Astrocyte (in vitro differentiated cells and primary cell): ENCODE measurements at regions not wholly inside any gene's neighbourhood (a gene's known extent, or its start where the extent isn't known, plus 50 kb on each side); places are given as distances from the start of the nearest gene placed in this dataset.

Experiments used
- DNase-seq: peaks from one replicate; pipeline ENCODE4 v3.0.0-alpha.2; 2010; ENCODE audit warnings: low read depth
- FAIRE-seq: peaks from 2 replicates; lab custom pipeline; 2011; peaks lifted over from hg19 to GRCh38; lab: Jason Lieb, UNC
- H2AFZ ChIP-seq: 2 replicates; pipeline ENCODE4 v1.6.0; 2012; ENCODE audit warnings: low read depth, low read length, inconsistent platforms
- H3K27ac ChIP-seq: 2 replicates; pipeline ENCODE4 v1.5.1; 2011; ENCODE audit warnings: low read depth, low read length, inconsistent platforms
- H3K27me3 ChIP-seq: 2 replicates; pipeline ENCODE4 v1.6.0; 2011; ENCODE audit warnings: low read length, inconsistent platforms; ENCODE audit not compliant: insufficient read depth
- H3K36me3 ChIP-seq: 2 replicates; pipeline ENCODE4 v1.5.1; 2011; ENCODE audit warnings: low read length, inconsistent platforms; ENCODE audit not compliant: insufficient read depth
- H3K4me1 ChIP-seq: 2 replicates; pipeline ENCODE4 v1.5.1; 2011; ENCODE audit warnings: low read length, inconsistent platforms; ENCODE audit not compliant: insufficient read depth
- H3K4me2 ChIP-seq: 2 replicates; pipeline ENCODE4 v1.6.0; 2012; ENCODE audit warnings: low read length, inconsistent platforms
- H3K4me3 ChIP-seq: 2 replicates; pipeline ENCODE4 v1.5.1; 2011; ENCODE audit warnings: low read depth, mild to moderate bottlenecking, low read length, inconsistent platforms; ENCODE audit not compliant: insufficient read depth
- H3K79me2 ChIP-seq: 2 replicates; pipeline ENCODE4 v1.6.0; 2012; ENCODE audit warnings: mild to moderate bottlenecking, low read length, inconsistent platforms; ENCODE audit not compliant: insufficient read depth
- H3K9ac ChIP-seq: 2 replicates; pipeline ENCODE4 v1.6.0; 2012; ENCODE audit warnings: mild to moderate bottlenecking, low read length, inconsistent platforms
- H3K9me3 ChIP-seq: 2 replicates; pipeline ENCODE4 v1.5.1; 2012; ENCODE audit warnings: low read depth, mild to moderate bottlenecking, low read length, inconsistent platforms; ENCODE audit not compliant: insufficient read depth
- H4K20me1 ChIP-seq: 2 replicates; pipeline ENCODE4 v1.6.0; 2012; ENCODE audit warnings: low read length, inconsistent platforms; ENCODE audit not compliant: insufficient read depth
- H3K27ac Mint-ChIP-seq: one replicate; pipeline ENCODE4 v1.8.0; 2021; ENCODE audit warnings: mild to moderate bottlenecking, mixed read lengths; ENCODE audit not compliant: unreplicated experiment
- H3K27me3 Mint-ChIP-seq: one replicate; pipeline ENCODE4 v1.8.0; 2021; ENCODE audit warnings: low read depth, mixed read lengths; ENCODE audit not compliant: unreplicated experiment
- H3K36me3 Mint-ChIP-seq: one replicate; pipeline ENCODE4 v1.8.0; 2021; ENCODE audit warnings: low read depth, mixed read lengths; ENCODE audit not compliant: unreplicated experiment
- H3K4me1 Mint-ChIP-seq: one replicate; pipeline ENCODE4 v1.8.0; 2021; ENCODE audit warnings: low read depth, mixed read lengths; ENCODE audit not compliant: unreplicated experiment
- H3K4me3 Mint-ChIP-seq: one replicate; pipeline ENCODE4 v1.8.0; 2021; ENCODE audit warnings: mild to moderate bottlenecking, moderate library complexity, mixed read lengths; ENCODE audit not compliant: unreplicated experiment
- H3K9me3 Mint-ChIP-seq: one replicate; pipeline ENCODE4 v1.8.0; 2021; ENCODE audit warnings: mild to moderate bottlenecking, mixed read lengths; ENCODE audit not compliant: unreplicated experiment
- CTCF ChIP-seq: IDR thresholded peaks from 2 replicates; pipeline ENCODE4 v1.5.1; 2011; ENCODE audit warnings: low read depth, mild to moderate bottlenecking, inconsistent platforms, low read length, moderate library complexity; ENCODE audit not compliant: insufficient read depth
- EZH2 ChIP-seq: IDR thresholded peaks from 2 replicates; pipeline ENCODE4 v1.6.1; 2012; ENCODE audit warnings: mild to moderate bottlenecking, low read length, inconsistent platforms; ENCODE audit not compliant: insufficient read depth

GRCh38 chr2:103961862-103962261 is 892.1 kb upstream of the POU3F3 start:
- Histone ChIP-seq H2AFZ (no peak overlapping the region), H3K9me3 (no peaks in the 10 kb centered on the region), H3K4me3 (no peak overlapping the region), H3K79me2 (no peaks in the 10 kb centered on the region), H3K36me3 (no peaks in the 10 kb centered on the region), H3K4me1 (no peaks in the 10 kb centered on the region), H3K27me3 (no peaks in the 10 kb centered on the region), H3K9ac (no peak overlapping the region), H3K27ac (no peak overlapping the region), H4K20me1 (no peaks in the 10 kb centered on the region), H3K4me2 (peak overlapping the region; percentile 8)
- no peak for TF ChIP-seq CTCF
- TF ChIP-seq EZH2, result no peak
- FAIRE-seq, result no peak
- Mint-ChIP-seq H3K4me3 (no peak overlapping the region), H3K27me3 (no peaks in the 10 kb centered on the region), H3K4me1 (no peaks in the 10 kb centered on the region), H3K9me3 (no peaks in the 10 kb centered on the region), H3K27ac (no peak overlapping the region), H3K36me3 (no peaks in the 10 kb centered on the region)
- no peak for DNase-seq

- no peaks in the 10 kb centered on the region for H3K27me3 Mint-ChIP-seq
- no peak overlapping the region for H2AFZ ChIP-seq
- H3K4me2 ChIP-seq, result no peak overlapping the region
- no peaks in the 10 kb centered on the region for H4K20me1 ChIP-seq
- no peaks in the 10 kb centered on the region for H3K9me3 ChIP-seq
- TF ChIP-seq CTCF (no peak), EZH2 (no peak)
- H3K4me3 ChIP-seq, result no peak overlapping the region
- H3K79me2 ChIP-seq, result no peaks in the 10 kb centered on the region
- DNase-seq (no peak), FAIRE-seq (no peak)
- H3K27ac ChIP-seq, result no peak overlapping the region
- no peak overlapping the region for H3K27ac Mint-ChIP-seq
- H3K27me3 ChIP-seq, result no peaks in the 10 kb centered on the region
- no peak overlapping the region for H3K4me3 Mint-ChIP-seq
- H3K9ac ChIP-seq, result no peak overlapping the region
- H3K4me1 Mint-ChIP-seq, result no peaks in the 10 kb centered on the region
- no peaks in the 10 kb centered on the region for H3K36me3 Mint-ChIP-seq
- no peaks in the 10 kb centered on the region for H3K9me3 Mint-ChIP-seq
- no peaks in the 10 kb centered on the region for H3K4me1 ChIP-seq
- no peaks in the 10 kb centered on the region for H3K36me3 ChIP-seq
Observed at GRCh38 chr2:103962670-103963069, 891.2 kb upstream of the POU3F3 start.

DNA sequence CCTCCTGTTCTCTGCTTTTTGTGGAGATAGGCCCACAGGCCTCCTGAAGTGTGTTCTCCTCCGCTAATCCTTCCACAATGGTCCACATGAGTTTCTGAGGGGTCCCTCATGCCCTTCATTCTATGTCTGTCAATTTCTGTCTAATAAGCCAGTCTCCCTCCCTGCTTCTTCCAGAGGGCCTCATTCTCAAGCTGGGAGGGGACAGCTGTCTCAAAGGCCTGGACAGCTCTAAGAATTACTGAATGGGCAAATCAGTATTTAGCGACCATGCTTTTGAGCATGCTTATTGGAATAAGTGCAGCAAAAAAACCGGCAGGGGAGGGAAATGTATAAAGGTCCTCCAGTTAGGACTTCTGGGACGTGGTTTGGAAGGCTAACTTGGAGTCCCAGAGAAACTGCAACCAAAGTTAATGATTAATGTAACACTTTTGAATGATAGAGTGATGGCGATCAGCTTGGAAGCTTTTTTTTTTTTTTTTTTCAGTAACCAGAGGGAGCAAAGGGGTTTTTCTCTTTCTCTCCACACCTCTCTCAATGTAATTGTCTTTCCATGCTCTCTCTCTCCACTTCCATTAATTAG is 890.7 kb upstream of the POU3F3 start:
- H3K9ac ChIP-seq, result no peak overlapping the region
- Mint-ChIP-seq H3K4me1 (no peaks in the 10 kb centered on the region), H3K9me3 (no peaks in the 10 kb centered on the region), H3K27ac (no peak overlapping the region), H3K4me3 (no peak overlapping the region), H3K36me3 (no peaks in the 10 kb centered on the region), H3K27me3 (no peaks in the 10 kb centered on the region)
- no peak overlapping the region for H3K27ac ChIP-seq
- H3K27me3 ChIP-seq, result no peaks in the 10 kb centered on the region
- no peak for TF ChIP-seq EZH2
- TF ChIP-seq CTCF, result no peak
- no peaks in the 10 kb centered on the region for H3K4me1 ChIP-seq
- no peak overlapping the region for H2AFZ ChIP-seq
- no peak overlapping the region for H3K4me2 ChIP-seq
- DNase-seq, result no peak
- no peaks in the 10 kb centered on the region for H3K9me3 ChIP-seq
- no peaks in the 10 kb centered on the region for H3K36me3 ChIP-seq
- no peak for FAIRE-seq
- H3K4me3 ChIP-seq, result no peak overlapping the region
- H4K20me1 ChIP-seq, result no peaks in the 10 kb centered on the region
- H3K79me2 ChIP-seq, result no peaks in the 10 kb centered on the region
